T-helper 2 cell treated with Interferon-gamma antibody and Interleukin-4, amounts not matched to agents 5 μg/mL and 100 μg/mL, for 36 hours (primary cell): ENCODE measurements at regions not wholly inside any gene's neighbourhood (a gene's known extent, or its start where the extent isn't known, plus 50 kb on each side); places are given as distances from the start of the nearest gene placed in this dataset.
"Not testable (repeated sequence)": the region's sequence is repeated elsewhere in the genome, so short reads cannot be mapped to it uniquely, and the experiment has no call there.

Experiments used
- DNase-seq: peaks from one replicate; pipeline ENCODE4 v3.0.0; 2021; ENCODE audit warnings: low spot score
- H3K27ac Mint-ChIP-seq: one replicate; pipeline ENCODE4 v1.8.0; 2021; ENCODE audit warnings: mild to moderate bottlenecking, mixed read lengths
- H3K27me3 Mint-ChIP-seq: one replicate; pipeline ENCODE4 v1.8.0; 2021; ENCODE audit warnings: low read depth, mixed read lengths
- H3K36me3 Mint-ChIP-seq: one replicate; pipeline ENCODE4 v1.8.0; 2021; ENCODE audit warnings: low read depth, mixed read lengths
- H3K4me1 Mint-ChIP-seq: one replicate; pipeline ENCODE4 v1.8.0; 2021; ENCODE audit warnings: low read depth, mixed read lengths
- H3K4me3 Mint-ChIP-seq: one replicate; pipeline ENCODE4 v1.8.0; 2022; ENCODE audit warnings: mild to moderate bottlenecking, moderate library complexity, mixed read lengths
- H3K9me3 Mint-ChIP-seq: one replicate; pipeline ENCODE4 v1.8.0; 2021; ENCODE audit warnings: mixed read lengths

- H3K36me3 Mint-ChIP-seq, H3K4me1 Mint-ChIP-seq, H3K27ac Mint-ChIP-seq, H3K9me3 Mint-ChIP-seq, H3K27me3 Mint-ChIP-seq, H3K4me3 Mint-ChIP-seq, DNase-seq: not testable (repeated sequence)
Observed at GRCh38 chr2:23056846-23057245, 328.1 kb upstream of the KLHL29 start.

DNA sequence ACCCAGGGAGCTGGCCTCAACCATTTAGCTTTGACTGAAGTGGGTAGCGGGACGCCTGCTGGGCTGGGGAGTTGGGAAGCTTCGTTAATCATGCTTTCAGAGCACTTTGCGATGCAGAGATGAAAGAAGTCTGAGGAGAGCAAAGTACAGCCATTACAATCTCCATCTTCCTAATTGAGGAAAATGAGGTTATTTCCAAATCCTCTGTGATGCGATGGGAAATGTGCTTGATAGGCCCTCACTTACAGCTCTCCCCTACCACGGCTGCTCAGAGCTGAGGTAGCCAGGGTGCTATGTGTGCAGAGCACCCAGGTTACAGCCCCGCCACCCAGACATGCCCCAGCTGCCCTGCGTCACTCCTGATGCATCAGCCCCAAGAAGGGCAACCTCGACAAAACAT, 326.5 kb upstream of the KLHL29 start:
- H3K27ac Mint-ChIP-seq = no peak overlapping the region
- H3K9me3 Mint-ChIP-seq = no peaks in the 10 kb centered on the region
- no peak for DNase-seq
- H3K36me3 Mint-ChIP-seq = no peaks in the 10 kb centered on the region
- no peaks in the 10 kb centered on the region for H3K4me1 Mint-ChIP-seq
- no peaks in the 10 kb centered on the region for H3K27me3 Mint-ChIP-seq
- no peak overlapping the region for H3K4me3 Mint-ChIP-seq

- Mint-ChIP-seq H3K9me3 (no peaks in the 10 kb centered on the region), H3K36me3 (no peaks in the 10 kb centered on the region)
Observed at GRCh38 chr2:23065210-23065609, 319.8 kb upstream of the KLHL29 start.

DNA sequence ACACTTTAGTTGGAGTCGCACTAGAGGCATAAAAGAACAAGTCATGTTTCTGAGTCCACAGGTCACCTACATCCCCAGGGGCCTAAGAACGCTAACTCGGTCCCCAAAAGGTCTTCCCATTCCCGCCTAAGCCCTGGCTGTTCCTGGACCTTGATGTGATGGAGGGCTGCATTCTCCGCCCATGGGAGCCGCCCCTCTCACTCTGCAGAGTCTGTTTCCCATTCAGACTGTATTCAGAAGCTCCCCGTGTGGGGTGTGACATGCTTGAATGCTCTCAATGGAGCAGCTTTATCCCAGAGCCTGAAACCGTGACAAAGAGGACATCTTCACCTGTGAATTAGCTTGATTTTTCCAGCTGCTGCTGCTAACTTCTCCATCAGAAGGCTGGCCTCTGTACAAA, 319.0 kb upstream of the KLHL29 start:
- no peaks in the 10 kb centered on the region for H3K9me3 Mint-ChIP-seq
- H3K27ac Mint-ChIP-seq = no peak overlapping the region
- H3K27me3 Mint-ChIP-seq = no peaks in the 10 kb centered on the region
- DNase-seq = no peak
- H3K36me3 Mint-ChIP-seq = no peaks in the 10 kb centered on the region
- H3K4me3 Mint-ChIP-seq = no peak overlapping the region
- H3K4me1 Mint-ChIP-seq = no peaks in the 10 kb centered on the region

More at GRCh38 chr2:23065210-23065609, 319.8 kb upstream of the KLHL29 start:
- Mint-ChIP-seq H3K27ac (no peak overlapping the region), H3K4me3 (no peak overlapping the region), H3K27me3 (no peaks in the 10 kb centered on the region), H3K4me1 (no peaks in the 10 kb centered on the region)
- DNase-seq = no peak

DNA sequence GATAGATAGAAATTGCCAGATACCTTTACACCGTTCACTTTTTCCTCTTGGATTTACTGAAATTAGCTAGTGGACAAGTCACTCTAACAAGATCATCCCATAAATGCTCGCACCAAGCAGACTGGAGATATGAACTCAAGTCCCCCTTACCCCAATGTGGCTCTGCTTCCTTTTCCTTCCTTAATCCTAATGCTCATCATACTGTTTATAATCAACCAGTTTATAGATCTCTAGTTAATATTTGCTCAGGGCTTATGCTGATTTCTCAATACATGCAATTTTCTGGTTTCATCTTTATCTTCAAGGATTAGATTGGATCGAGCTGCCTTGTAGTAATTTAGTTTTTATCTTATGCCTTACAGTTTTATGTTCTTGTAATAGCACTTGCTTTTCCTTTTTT, 318.3 kb upstream of the KLHL29 start:
- Mint-ChIP-seq H3K9me3 (no peaks in the 10 kb centered on the region), H3K4me1 (no peaks in the 10 kb centered on the region), H3K4me3 (no peak overlapping the region), H3K27me3 (no peaks in the 10 kb centered on the region), H3K27ac (no peak overlapping the region), H3K36me3 (no peaks in the 10 kb centered on the region)
- DNase-seq = no peak

DNA sequence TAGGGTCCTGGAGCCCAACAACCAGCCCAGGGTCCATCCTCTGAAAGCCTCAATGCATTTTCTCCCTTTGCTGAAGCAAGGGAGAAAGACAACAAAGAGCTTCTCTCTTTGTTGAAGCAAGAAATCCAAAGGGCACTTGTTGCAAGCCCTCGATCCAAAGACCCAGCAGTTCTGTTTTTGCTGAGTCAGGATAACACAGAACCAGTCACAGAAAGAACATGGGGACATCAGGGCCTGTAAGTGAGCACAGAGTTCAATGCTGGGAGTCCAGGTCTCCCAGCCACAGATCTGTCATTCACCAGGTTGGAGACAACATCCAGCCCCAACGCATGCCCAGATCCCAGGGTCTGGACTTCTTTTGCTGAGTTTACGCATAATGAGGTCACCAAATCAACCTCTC, 315.8 kb upstream of the KLHL29 start:
- no peak overlapping the region for H3K27ac Mint-ChIP-seq
- no peaks in the 10 kb centered on the region for H3K4me1 Mint-ChIP-seq
- H3K9me3 Mint-ChIP-seq = no peaks in the 10 kb centered on the region
- H3K4me3 Mint-ChIP-seq = no peak overlapping the region
- H3K36me3 Mint-ChIP-seq = no peaks in the 10 kb centered on the region
- DNase-seq = no peak
- H3K27me3 Mint-ChIP-seq = no peaks in the 10 kb centered on the region

GRCh38 chr2:23069923-23070322, 315.1 kb upstream of the KLHL29 start:
- no peaks in the 10 kb centered on the region for H3K9me3 Mint-ChIP-seq
- H3K4me1 Mint-ChIP-seq = no peaks in the 10 kb centered on the region
- no peak overlapping the region for H3K4me3 Mint-ChIP-seq
- H3K27me3 Mint-ChIP-seq = no peaks in the 10 kb centered on the region
- H3K36me3 Mint-ChIP-seq = no peaks in the 10 kb centered on the region
- H3K27ac Mint-ChIP-seq = no peak overlapping the region
- no peak for DNase-seq

DNA sequence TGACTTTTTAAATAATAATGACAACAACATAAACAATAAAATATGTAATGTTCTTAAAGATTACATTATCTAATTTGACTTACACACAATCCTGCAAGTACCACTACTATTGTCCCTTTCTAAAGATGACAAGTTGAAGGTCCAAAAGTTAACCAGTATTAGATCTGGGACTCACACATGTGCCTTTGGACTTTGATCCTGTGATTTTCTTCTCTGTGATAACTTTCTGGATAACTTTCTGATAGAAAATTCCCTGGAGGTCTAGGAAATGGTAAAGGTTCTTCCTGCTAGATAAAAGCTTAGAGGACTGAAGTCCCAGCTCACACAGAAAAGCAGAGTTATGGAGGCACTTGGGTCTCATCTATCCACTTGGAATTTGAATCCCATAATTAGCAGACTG, 311.9 kb upstream of the KLHL29 start:
- Mint-ChIP-seq H3K4me1 (no peaks in the 10 kb centered on the region), H3K27me3 (no peaks in the 10 kb centered on the region), H3K4me3 (no peak overlapping the region), H3K9me3 (no peaks in the 10 kb centered on the region), H3K27ac (no peak overlapping the region), H3K36me3 (no peaks in the 10 kb centered on the region)
- DNase-seq = no peak

GRCh38 chr2:23073671-23074070, 311.3 kb upstream of the KLHL29 start:
- no peaks in the 10 kb centered on the region for H3K36me3 Mint-ChIP-seq

DNA sequence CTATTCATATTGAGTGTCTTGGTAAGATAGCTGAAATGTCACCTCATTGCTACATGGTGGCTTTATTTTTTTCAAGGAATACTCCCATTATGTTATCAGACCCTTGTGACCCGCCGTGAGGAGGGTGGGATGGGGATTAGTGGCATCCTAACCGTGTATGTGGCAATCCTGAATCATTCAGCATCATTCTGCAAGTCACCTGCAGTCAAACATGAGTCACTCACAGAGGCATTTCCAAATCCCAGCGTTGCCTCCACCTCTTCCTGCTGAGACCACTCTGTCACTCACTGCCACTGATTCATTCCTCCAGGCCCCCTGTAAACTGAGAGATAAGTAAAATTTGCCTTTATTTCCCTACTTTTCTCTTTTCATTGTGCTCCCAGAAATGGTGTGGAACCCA, 307.4 kb upstream of the KLHL29 start:
- Mint-ChIP-seq H3K4me3 (no peak overlapping the region), H3K9me3 (no peaks in the 10 kb centered on the region), H3K27me3 (no peaks in the 10 kb centered on the region), H3K27ac (no peak overlapping the region), H3K36me3 (no peaks in the 10 kb centered on the region), H3K4me1 (no peaks in the 10 kb centered on the region)
- DNase-seq = no peak

More at GRCh38 chr2:23073671-23074070, 311.3 kb upstream of the KLHL29 start:
- no peak for DNase-seq
- H3K9me3 Mint-ChIP-seq = no peaks in the 10 kb centered on the region
- H3K27me3 Mint-ChIP-seq = no peaks in the 10 kb centered on the region
- no peak overlapping the region for H3K4me3 Mint-ChIP-seq
- H3K4me1 Mint-ChIP-seq = no peaks in the 10 kb centered on the region
- H3K27ac Mint-ChIP-seq = no peak overlapping the region

- DNase-seq = no peak
- Mint-ChIP-seq H3K27ac (no peak overlapping the region), H3K36me3 (no peaks in the 10 kb centered on the region), H3K9me3 (no peaks in the 10 kb centered on the region), H3K27me3 (no peaks in the 10 kb centered on the region), H3K4me3 (no peak overlapping the region), H3K4me1 (no peaks in the 10 kb centered on the region)
Observed at GRCh38 chr2:23078784-23079434, 306.1 kb upstream of the KLHL29 start.

- DNase-seq = no peak
- Mint-ChIP-seq H3K4me1 (no peaks in the 10 kb centered on the region), H3K4me3 (no peak overlapping the region), H3K9me3 (no peaks in the 10 kb centered on the region), H3K36me3 (no peaks in the 10 kb centered on the region), H3K27me3 (no peaks in the 10 kb centered on the region), H3K27ac (no peak overlapping the region)
Observed at GRCh38 chr2:23083966-23084365, 301.0 kb upstream of the KLHL29 start.

DNA sequence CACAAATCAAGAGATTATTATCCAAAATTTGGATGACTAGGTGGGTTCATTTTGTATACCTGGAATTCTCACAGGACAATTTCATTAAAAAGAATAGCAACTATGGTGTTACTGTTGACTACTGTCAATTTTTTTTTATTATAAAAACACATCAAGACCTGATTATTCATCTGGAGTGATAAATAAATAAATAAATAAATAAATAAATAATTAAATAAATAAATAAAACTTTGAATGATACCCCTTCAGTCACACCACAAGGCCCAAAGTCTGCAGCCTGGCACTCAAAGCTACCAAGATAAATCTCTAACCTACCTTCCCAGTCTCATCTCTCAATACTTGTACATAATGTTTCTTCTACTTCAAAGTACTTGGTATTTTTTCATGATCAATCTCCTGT, 294.0 kb upstream of the KLHL29 start:
- Mint-ChIP-seq H3K27ac (no peak overlapping the region), H3K4me3 (no peak overlapping the region), H3K4me1 (no peaks in the 10 kb centered on the region), H3K9me3 (no peaks in the 10 kb centered on the region), H3K27me3 (no peaks in the 10 kb centered on the region), H3K36me3 (no peaks in the 10 kb centered on the region)
- DNase-seq = no peak

- Mint-ChIP-seq H3K4me3 (no peak overlapping the region), H3K27ac (no peak overlapping the region), H3K9me3 (no peaks in the 10 kb centered on the region), H3K4me1 (no peaks in the 10 kb centered on the region), H3K36me3 (no peaks in the 10 kb centered on the region), H3K27me3 (no peaks in the 10 kb centered on the region)
- DNase-seq = no peak
Observed at GRCh38 chr2:23091900-23092299, 293.1 kb upstream of the KLHL29 start.

GRCh38 chr2:23092831-23093230, 292.1 kb upstream of the KLHL29 start:
- no peak overlapping the region for H3K4me3 Mint-ChIP-seq
- no peaks in the 10 kb centered on the region for H3K27me3 Mint-ChIP-seq
- no peaks in the 10 kb centered on the region for H3K36me3 Mint-ChIP-seq
- H3K9me3 Mint-ChIP-seq = no peaks in the 10 kb centered on the region
- H3K4me1 Mint-ChIP-seq = no peaks in the 10 kb centered on the region
- DNase-seq = no peak
- no peak overlapping the region for H3K27ac Mint-ChIP-seq
